GM19351 (cell line): ENCODE measurements at regions not wholly inside any gene's neighbourhood (a gene's known extent, or its start where the extent isn't known, plus 50 kb on each side); places are given as distances from the start of the nearest gene placed in this dataset.

Experiments used
- ATAC-seq: cut with Tn5 transposase; IDR thresholded peaks from one replicate; pipeline ENCODE4 v1.9.1; 2021; ENCODE audit warnings: mild to moderate bottlenecking, moderate library complexity; ENCODE audit not compliant: unreplicated experiment

- ATAC-seq = peak; percentile 94
Observed at GRCh38 chr14:62081012-62081612, 318.9 kb downstream of the SNAPC1 start.

- ATAC-seq = no peak
Observed at GRCh38 chr14:62081951-62082350, 319.7 kb downstream of the SNAPC1 start.

GRCh38 chr14:62082779-62083178 lies 320.6 kb downstream of the SNAPC1 start:
- ATAC-seq = no peak

- no peak for ATAC-seq
Observed at GRCh38 chr14:62084020-62084419, 321.8 kb downstream of the SNAPC1 start.

- ATAC-seq = no peak
Observed at GRCh38 chr14:62087191-62087590, 325.0 kb downstream of the SNAPC1 start.

GRCh38 chr14:62093736-62094135 lies 331.5 kb downstream of the SNAPC1 start:
- ATAC-seq = no peak

GRCh38 chr14:62097072-62097471 lies 334.9 kb downstream of the SNAPC1 start:
- no peak for ATAC-seq

- ATAC-seq = no peak
Observed at GRCh38 chr14:62097824-62098223, 335.6 kb downstream of the SNAPC1 start.

- ATAC-seq = no peak
Observed at GRCh38 chr14:62098357-62098756, 336.1 kb downstream of the SNAPC1 start.

GRCh38 chr14:62099091-62099490 lies 336.9 kb downstream of the SNAPC1 start:
- no peak for ATAC-seq

GRCh38 chr14:62101189-62101588 lies 339.0 kb downstream of the SNAPC1 start:
- no peak for ATAC-seq

- ATAC-seq = no peak
Observed at GRCh38 chr14:62101673-62102348, 339.6 kb downstream of the SNAPC1 start.

GRCh38 chr14:62102349-62102725 lies 340.1 kb downstream of the SNAPC1 start:
- no peak for ATAC-seq

GRCh38 chr14:62103464-62103863 lies 341.2 kb downstream of the SNAPC1 start:
- no peak for ATAC-seq

- ATAC-seq = no peak
Observed at GRCh38 chr14:62110941-62111340, 348.7 kb downstream of the SNAPC1 start.

- ATAC-seq = peak; percentile 92
Observed at GRCh38 chr14:62117010-62117750, 355.0 kb downstream of the SNAPC1 start.

- ATAC-seq = no peak
Observed at GRCh38 chr14:62117751-62118105, 355.5 kb downstream of the SNAPC1 start.

GRCh38 chr14:62118461-62118860 lies 356.2 kb downstream of the SNAPC1 start:
- peak; percentile 30 for ATAC-seq

- peak; percentile 35 for ATAC-seq
Observed at GRCh38 chr14:62118871-62119270, 356.7 kb downstream of the SNAPC1 start.

GRCh38 chr14:62123961-62124360 lies 361.7 kb downstream of the SNAPC1 start:
- ATAC-seq = peak; percentile 64

GRCh38 chr14:62125793-62126192 lies 363.6 kb downstream of the SNAPC1 start:
- no peak for ATAC-seq

- peak; percentile 76 for ATAC-seq
Observed at GRCh38 chr14:62126879-62127478, 364.8 kb downstream of the SNAPC1 start.
